ENCODE measurements at regions not wholly inside any gene's neighbourhood (a gene's known extent, or its start where the extent isn't known, plus 50 kb on each side); places are given as distances from the start of the nearest gene placed in this dataset.

- H3K27ac Mint-ChIP-seq, result no peak overlapping the region
- no peaks in the 10 kb centered on the region for H3K36me3 Mint-ChIP-seq
- H3K4me3 Mint-ChIP-seq, result no peak overlapping the region
- POLR2A ChIA-PET, result no interaction called here
- DNase-seq (no peak), ATAC-seq (ENCODE audit: low read depth) (no peak)
- H3K27me3 Mint-ChIP-seq, result peaks cover 13% of the 10 kb centered on the region
- no peaks in the 10 kb centered on the region for H3K9me3 Mint-ChIP-seq
- H3K4me1 Mint-ChIP-seq, result no peaks in the 10 kb centered on the region
Observed at GRCh38 chr7:25822823-25823222, 329.2 kb upstream of the NFE2L3 start.

GRCh38 chr7:25823571-25823970, 328.4 kb upstream of the NFE2L3 start:
- no peak overlapping the region for H3K4me3 Mint-ChIP-seq
- no peaks in the 10 kb centered on the region for H3K9me3 Mint-ChIP-seq
- no peaks in the 10 kb centered on the region for H3K4me1 Mint-ChIP-seq
- POLR2A ChIA-PET, result no interaction called here
- H3K27ac Mint-ChIP-seq, result no peak overlapping the region
- no peaks in the 10 kb centered on the region for H3K36me3 Mint-ChIP-seq
- ATAC-seq (ENCODE audit: low read depth) (no peak), DNase-seq (no peak)
- peaks cover 10% of the 10 kb centered on the region for H3K27me3 Mint-ChIP-seq

- no peaks in the 10 kb centered on the region for H3K9me3 Mint-ChIP-seq
- no peaks in the 10 kb centered on the region for H3K36me3 Mint-ChIP-seq
- H3K4me1 Mint-ChIP-seq, result no peaks in the 10 kb centered on the region
- H3K27me3 Mint-ChIP-seq, result peaks cover 8% of the 10 kb centered on the region
- ATAC-seq (ENCODE audit: low read depth) (no peak), DNase-seq (no peak)
- H3K4me3 Mint-ChIP-seq, result no peak overlapping the region
- H3K27ac Mint-ChIP-seq, result no peak overlapping the region
- POLR2A ChIA-PET, result no interaction called here
Observed at GRCh38 chr7:25828468-25828867, 323.5 kb upstream of the NFE2L3 start.

GRCh38 chr7:25829663-25830062, 322.3 kb upstream of the NFE2L3 start:
- no peak overlapping the region for H3K27ac Mint-ChIP-seq
- no peaks in the 10 kb centered on the region for H3K4me1 Mint-ChIP-seq
- no peaks in the 10 kb centered on the region for H3K36me3 Mint-ChIP-seq
- ATAC-seq (ENCODE audit: low read depth) (no peak), DNase-seq (no peak)
- no peaks in the 10 kb centered on the region for H3K9me3 Mint-ChIP-seq
- H3K27me3 Mint-ChIP-seq, result peaks cover 8% of the 10 kb centered on the region
- H3K4me3 Mint-ChIP-seq, result no peak overlapping the region
- POLR2A ChIA-PET, result interaction anchor here (0.5 kb wide), 1 partner anchor 1111 kb away, joined by 7 read pairs; no protein-coding TSS in a partner anchor

GRCh38 chr7:25830215-25830614, 321.8 kb upstream of the NFE2L3 start:
- DNase-seq, result no peak
- H3K9me3 Mint-ChIP-seq, result no peaks in the 10 kb centered on the region
- H3K27ac Mint-ChIP-seq, result no peak overlapping the region
- no peaks in the 10 kb centered on the region for H3K4me1 Mint-ChIP-seq
- H3K27me3 Mint-ChIP-seq, result peaks cover 8% of the 10 kb centered on the region
- POLR2A ChIA-PET, result no interaction called here
- no peaks in the 10 kb centered on the region for H3K36me3 Mint-ChIP-seq
- H3K4me3 Mint-ChIP-seq, result no peak overlapping the region
- no peak for ATAC-seq (ENCODE audit: low read depth)

- Mint-ChIP-seq H3K9me3 (no peaks in the 10 kb centered on the region), H3K4me1 (no peaks in the 10 kb centered on the region), H3K36me3 (no peaks in the 10 kb centered on the region), H3K27me3 (peaks cover 8% of the 10 kb centered on the region), H3K4me3 (no peak overlapping the region), H3K27ac (no peak overlapping the region)
- no peak for ATAC-seq (ENCODE audit: low read depth)
- DNase-seq, result no peak
- POLR2A ChIA-PET, result no interaction called here
Observed at GRCh38 chr7:25831062-25831691, 320.8 kb upstream of the NFE2L3 start.

- Mint-ChIP-seq H3K4me1 (no peaks in the 10 kb centered on the region), H3K9me3 (no peaks in the 10 kb centered on the region), H3K27ac (no peak overlapping the region), H3K4me3 (no peak overlapping the region), H3K36me3 (no peaks in the 10 kb centered on the region), H3K27me3 (peaks cover 8% of the 10 kb centered on the region)
- no peak for DNase-seq
- POLR2A ChIA-PET, result no interaction called here
- ATAC-seq (ENCODE audit: low read depth), result no peak
Observed at GRCh38 chr7:25831831-25832411, 320.1 kb upstream of the NFE2L3 start.

GRCh38 chr7:25832456-25832855, 319.5 kb upstream of the NFE2L3 start:
- no peak overlapping the region for H3K4me3 Mint-ChIP-seq
- DNase-seq (no peak), ATAC-seq (ENCODE audit: low read depth) (no peak)
- peaks cover 9% of the 10 kb centered on the region for H3K27me3 Mint-ChIP-seq
- no peaks in the 10 kb centered on the region for H3K36me3 Mint-ChIP-seq
- no peaks in the 10 kb centered on the region for H3K9me3 Mint-ChIP-seq
- no peaks in the 10 kb centered on the region for H3K4me1 Mint-ChIP-seq
- POLR2A ChIA-PET, result no interaction called here
- H3K27ac Mint-ChIP-seq, result no peak overlapping the region

- no peak for ATAC-seq (ENCODE audit: low read depth)
- H3K4me1 Mint-ChIP-seq, result no peaks in the 10 kb centered on the region
- POLR2A ChIA-PET, result no interaction called here
- H3K9me3 Mint-ChIP-seq, result no peaks in the 10 kb centered on the region
- no peaks in the 10 kb centered on the region for H3K36me3 Mint-ChIP-seq
- no peak for DNase-seq
- peaks cover 10% of the 10 kb centered on the region for H3K27me3 Mint-ChIP-seq
- no peak overlapping the region for H3K27ac Mint-ChIP-seq
- H3K4me3 Mint-ChIP-seq, result no peak overlapping the region
Observed at GRCh38 chr7:25832929-25833328, 319.1 kb upstream of the NFE2L3 start.

- H3K27ac Mint-ChIP-seq, result no peak overlapping the region
- peaks cover 9% of the 10 kb centered on the region for H3K27me3 Mint-ChIP-seq
- POLR2A ChIA-PET, result no interaction called here
- H3K4me1 Mint-ChIP-seq, result no peaks in the 10 kb centered on the region
- H3K36me3 Mint-ChIP-seq, result no peaks in the 10 kb centered on the region
- no peak overlapping the region for H3K4me3 Mint-ChIP-seq
- ATAC-seq (ENCODE audit: low read depth) (no peak), DNase-seq (no peak)
- no peaks in the 10 kb centered on the region for H3K9me3 Mint-ChIP-seq
Observed at GRCh38 chr7:25834050-25834449, 317.9 kb upstream of the NFE2L3 start.

GRCh38 chr7:25835197-25835596, 316.8 kb upstream of the NFE2L3 start:
- Mint-ChIP-seq H3K36me3 (no peaks in the 10 kb centered on the region), H3K4me1 (no peaks in the 10 kb centered on the region), H3K27me3 (peaks cover 8% of the 10 kb centered on the region), H3K4me3 (no peak overlapping the region), H3K27ac (no peak overlapping the region), H3K9me3 (no peaks in the 10 kb centered on the region)
- DNase-seq, result no peak
- no peak for ATAC-seq (ENCODE audit: low read depth)
- POLR2A ChIA-PET, result no interaction called here

- no peak for ATAC-seq (ENCODE audit: low read depth)
Observed at GRCh38 chr7:25839084-25839769, 312.8 kb upstream of the NFE2L3 start.

GRCh38 chr7:25840209-25840792, 311.7 kb upstream of the NFE2L3 start:
- H3K9me3 Mint-ChIP-seq, result no peaks in the 10 kb centered on the region
- no peaks in the 10 kb centered on the region for H3K36me3 Mint-ChIP-seq

More at GRCh38 chr7:25839084-25839769, 312.8 kb upstream of the NFE2L3 start:
- POLR2A ChIA-PET, result no interaction called here
- Mint-ChIP-seq H3K27me3 (peaks cover 6% of the 10 kb centered on the region), H3K4me1 (no peaks in the 10 kb centered on the region), H3K36me3 (no peaks in the 10 kb centered on the region), H3K9me3 (no peaks in the 10 kb centered on the region), H3K4me3 (no peak overlapping the region), H3K27ac (no peak overlapping the region)
- DNase-seq, result no peak

GRCh38 chr7:25841575-25841974, 310.4 kb upstream of the NFE2L3 start:
- no peak for ATAC-seq (ENCODE audit: low read depth)
- POLR2A ChIA-PET, result no interaction called here
- Mint-ChIP-seq H3K9me3 (no peaks in the 10 kb centered on the region), H3K27me3 (peaks cover 6% of the 10 kb centered on the region), H3K4me3 (no peak overlapping the region), H3K4me1 (no peaks in the 10 kb centered on the region), H3K27ac (no peak overlapping the region), H3K36me3 (no peaks in the 10 kb centered on the region)
- DNase-seq, result no peak

More at GRCh38 chr7:25840209-25840792, 311.7 kb upstream of the NFE2L3 start:
- DNase-seq (no peak), ATAC-seq (ENCODE audit: low read depth) (no peak)
- peaks cover 6% of the 10 kb centered on the region for H3K27me3 Mint-ChIP-seq
- H3K27ac Mint-ChIP-seq, result no peak overlapping the region
- POLR2A ChIA-PET, result no interaction called here
- no peak overlapping the region for H3K4me3 Mint-ChIP-seq
- H3K4me1 Mint-ChIP-seq, result no peaks in the 10 kb centered on the region

Measured in activated naive CD8-positive, alpha-beta T cell treated with anti-CD3 and anti-CD28 coated beads, Interleukin-2, amount 10 ng/mL, durations not matched to agents 7 days and 5 days (primary cell).